ENCODE measurements at regions not wholly inside any gene's neighbourhood (a gene's known extent, or its start where the extent isn't known, plus 50 kb on each side); places are given as distances from the start of the nearest gene placed in this dataset.
A peak's percentile ranks its signal among the peaks of the same experiment; 100 is the strongest.

DNA sequence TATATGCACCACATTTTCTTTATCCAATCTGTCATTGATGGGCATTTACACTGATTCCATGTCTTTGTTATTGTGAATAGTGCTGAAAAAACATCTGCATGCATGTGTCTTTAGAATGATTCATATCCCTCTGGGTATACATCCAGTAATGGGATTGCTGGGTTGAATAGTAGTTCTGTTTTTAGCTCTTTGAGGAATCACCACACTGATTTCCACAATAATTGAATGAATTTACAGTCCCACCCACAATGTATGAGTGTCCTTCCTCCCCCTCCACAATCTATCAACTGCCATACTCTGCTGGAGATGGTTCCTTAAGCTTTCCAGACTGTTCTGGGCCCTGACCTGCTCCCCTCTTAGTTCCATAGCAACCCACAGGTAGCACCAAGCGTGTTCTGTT lies 667.0 kb downstream of the LIG4 start:
- DNase-seq: no peak

DNA sequence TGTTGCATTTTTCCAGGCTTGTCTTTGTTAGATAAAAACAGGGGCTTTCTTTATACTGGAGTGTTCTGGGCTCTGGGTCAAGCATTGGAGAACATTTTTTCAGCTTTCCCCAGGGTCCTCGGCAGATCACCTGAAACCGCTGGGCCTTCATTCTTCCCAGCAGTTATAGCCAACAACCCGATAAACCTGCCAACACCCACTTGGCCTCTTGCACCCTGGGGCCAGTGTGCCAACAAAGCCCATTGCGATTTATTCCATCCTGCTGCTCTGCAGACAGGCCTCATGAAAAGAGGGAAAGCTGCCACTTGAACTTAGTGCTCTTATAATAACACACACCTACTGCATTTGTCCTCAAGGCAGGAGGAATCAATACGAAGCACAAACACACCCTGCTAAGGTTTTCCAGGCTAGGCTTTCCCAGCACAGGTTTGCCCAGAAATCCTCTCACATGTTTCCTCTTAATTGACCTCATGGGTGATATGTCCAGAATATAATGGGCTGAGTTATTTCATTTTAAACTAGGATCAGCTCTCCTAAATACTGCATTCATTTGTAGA lies 669.3 kb downstream of the LIG4 start:
- DNase-seq: no peak

DNA sequence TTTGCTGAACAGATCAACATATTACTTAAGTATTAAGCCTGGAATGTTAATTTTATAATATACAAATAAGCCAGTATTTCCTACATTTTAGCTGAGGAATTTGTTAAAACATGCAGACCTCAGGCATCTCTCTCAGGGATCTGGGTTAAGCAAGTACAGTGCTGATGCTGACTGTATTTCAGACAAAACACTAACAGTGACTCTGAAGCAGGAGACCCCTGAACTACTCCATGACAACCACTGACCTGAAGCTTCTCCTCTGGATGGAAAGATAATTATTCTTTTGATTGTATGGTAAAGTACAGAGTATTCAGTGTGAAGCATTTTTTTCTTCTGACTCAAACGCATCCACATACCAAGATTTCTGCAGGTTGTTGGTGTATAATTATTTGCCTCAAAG lies 680.8 kb downstream of the LIG4 start:
- no peak for DNase-seq

DNA sequence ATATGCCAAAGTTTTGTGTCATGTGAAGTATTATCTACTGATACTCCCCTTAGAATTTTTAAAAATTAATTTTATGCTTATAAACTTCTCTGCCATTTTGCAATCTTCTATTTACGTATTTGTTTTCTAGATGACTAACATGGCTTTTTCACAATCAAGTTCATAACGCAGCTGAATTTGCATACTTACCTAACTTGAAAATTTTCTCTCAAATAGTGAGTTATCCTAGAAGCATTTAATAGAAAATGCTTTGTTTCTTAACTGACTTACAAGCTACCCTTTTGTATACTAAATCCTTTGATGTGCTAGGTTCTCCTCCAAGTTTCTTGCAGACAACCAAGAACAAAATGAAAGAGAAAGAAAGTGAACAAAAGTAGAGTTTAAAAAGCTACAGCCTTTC lies 683.5 kb downstream of the LIG4 start:
- DNase-seq: no peak

DNA sequence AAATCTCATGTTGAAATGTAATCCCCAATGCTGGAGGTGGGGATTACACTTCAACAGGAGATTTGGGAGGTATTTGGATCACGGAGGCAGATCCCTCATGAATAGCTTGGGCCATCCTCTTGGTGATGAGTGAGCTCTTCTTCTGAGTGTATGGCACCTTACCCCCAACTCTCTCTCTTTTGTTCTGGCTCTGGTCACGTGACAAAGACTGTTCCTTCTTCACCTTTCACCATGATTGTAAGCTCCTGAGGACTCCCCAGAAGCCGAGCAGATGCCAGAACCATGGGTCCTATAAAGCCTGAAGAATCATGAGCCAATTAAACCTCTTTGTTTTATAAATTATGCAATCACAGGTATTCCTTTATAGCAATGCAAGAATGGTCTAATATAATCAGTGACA lies 684.2 kb downstream of the LIG4 start:
- no peak for DNase-seq

DNA sequence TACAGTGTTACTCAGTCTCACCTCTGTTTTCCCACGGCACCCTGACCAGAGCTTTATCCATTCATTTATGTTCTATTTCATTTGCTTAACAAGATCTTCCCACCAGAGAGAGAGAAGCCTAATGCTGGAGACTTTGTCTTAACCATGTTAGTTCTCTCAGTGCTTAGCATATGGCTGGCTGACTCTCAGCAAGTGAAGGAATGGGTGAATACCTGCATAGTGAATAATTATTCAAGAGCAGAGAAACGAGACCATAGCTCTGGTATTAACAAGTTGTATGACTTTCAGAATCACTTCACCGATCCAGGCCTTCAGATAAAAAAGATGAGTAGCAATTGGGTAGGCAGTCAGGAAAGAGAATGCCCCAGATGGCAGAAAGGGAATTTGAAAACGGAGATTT lies 686.3 kb downstream of the LIG4 start:
- DNase-seq: no peak

DNA sequence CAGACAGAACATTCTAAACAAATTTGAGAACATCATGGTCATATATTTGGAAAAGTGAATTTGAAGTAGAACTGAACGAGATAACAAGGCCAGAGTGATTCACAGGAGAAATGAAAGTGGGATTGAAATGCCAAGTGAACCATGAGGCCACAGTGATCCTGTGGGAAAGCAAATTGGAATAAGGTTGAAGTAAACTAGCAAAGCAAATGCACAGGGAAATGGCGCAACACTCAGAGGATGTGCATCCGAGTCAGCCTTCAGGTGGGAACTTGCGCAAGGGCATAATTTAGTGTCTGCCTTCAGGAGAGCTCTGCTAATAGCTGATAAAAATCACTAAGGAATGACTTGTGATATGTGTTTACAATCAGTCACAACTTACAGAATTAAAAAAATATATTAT lies 696.6 kb downstream of the LIG4 start:
- DNase-seq: no peak

DNA sequence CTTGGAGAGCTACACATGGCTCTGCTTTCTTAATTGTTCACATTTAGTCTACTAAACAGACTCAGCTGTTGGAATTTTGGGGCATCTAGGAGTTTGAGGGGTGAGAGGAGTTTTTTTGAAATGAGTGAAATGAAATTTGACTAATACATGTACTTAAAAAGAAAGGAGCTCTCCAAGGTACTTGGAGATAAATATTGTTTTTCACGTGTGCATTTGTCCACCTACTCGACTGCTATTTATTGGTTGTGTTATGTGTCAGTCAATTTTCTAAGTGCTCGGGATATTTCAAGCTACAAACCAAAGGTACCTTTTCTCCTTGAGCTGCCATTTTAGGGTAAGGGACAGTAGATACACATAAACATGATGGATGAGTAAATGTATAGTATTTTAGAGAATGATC lies 697.0 kb downstream of the LIG4 start:
- DNase-seq: no peak

DNA sequence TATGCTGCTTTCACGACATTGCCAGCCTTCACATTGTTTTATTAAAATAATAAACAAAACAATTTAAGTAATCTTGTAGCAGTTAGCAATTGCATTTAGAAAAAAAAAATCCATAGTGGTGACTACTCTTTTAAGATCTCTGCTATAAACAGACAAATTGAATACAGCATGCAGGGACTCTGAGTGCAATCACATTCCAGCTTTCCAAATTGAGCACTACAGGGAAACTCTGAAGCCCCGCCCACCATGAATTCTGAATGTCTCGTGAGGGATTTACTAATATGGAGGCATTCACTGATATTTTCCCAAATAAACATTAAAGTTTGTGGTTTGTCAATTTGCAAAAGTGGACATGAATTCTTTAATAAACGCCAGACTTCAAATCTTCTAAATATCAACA lies 698.8 kb downstream of the LIG4 start:
- no peak for DNase-seq

DNA sequence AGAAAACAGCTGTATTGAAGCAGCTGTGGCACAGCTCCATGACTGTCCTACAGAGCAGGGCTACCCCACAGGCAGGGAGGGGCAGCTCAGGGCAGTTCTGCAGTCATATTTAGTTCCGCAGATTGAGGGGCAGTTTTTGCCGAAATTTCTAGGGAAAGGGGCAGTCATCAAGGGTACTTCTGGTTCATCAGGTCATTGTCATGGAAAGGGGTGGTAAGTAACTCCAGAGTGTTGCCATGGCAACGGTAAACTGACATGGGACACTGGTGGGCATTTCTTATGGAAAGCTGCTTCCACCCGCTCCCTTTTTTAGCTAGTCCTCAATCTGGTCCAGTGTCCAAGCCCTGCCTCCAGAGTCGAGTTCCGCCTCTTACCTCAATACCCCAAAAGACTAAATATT lies 702.8 kb downstream of the LIG4 start:
- DNase-seq: no peak

DNA sequence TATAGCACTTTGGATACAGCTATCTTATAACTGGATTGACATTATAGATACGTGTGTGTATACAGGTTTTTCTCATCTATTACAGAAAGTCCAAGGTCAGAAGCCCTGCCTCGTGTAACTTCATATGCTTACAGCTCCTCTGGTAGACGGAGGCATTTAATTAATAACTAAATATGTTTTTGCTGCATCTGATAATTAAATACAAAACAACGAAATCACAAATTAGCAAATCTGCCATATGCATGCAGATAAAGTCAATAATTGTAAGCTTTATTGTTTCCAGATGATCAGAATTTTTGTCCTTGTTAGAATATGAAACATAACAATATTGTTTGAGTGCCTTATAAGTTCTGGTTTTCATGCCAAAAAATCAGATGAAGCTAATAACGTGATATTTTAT lies 717.7 kb downstream of the LIG4 start:
- no peak for DNase-seq

DNA sequence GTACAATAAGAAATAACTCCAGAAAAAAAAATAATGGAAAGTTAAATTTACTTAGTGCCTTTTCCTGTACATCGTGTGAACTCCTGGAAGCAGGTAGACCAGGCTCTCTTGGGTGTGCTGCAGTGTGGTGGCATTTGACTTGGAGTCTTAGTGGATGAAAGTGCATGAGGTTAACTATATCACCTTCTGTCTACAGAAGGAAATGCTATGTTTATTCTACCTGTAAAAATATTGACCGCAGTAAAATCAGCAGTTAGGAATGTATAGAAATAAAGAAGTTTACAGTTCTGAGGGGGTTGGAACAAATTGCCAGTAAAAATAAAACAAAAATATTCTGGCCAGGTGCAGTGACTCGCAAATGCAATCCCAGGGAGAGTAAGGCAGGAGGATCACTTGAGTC lies 722.1 kb downstream of the LIG4 start:
- no peak for DNase-seq

DNA sequence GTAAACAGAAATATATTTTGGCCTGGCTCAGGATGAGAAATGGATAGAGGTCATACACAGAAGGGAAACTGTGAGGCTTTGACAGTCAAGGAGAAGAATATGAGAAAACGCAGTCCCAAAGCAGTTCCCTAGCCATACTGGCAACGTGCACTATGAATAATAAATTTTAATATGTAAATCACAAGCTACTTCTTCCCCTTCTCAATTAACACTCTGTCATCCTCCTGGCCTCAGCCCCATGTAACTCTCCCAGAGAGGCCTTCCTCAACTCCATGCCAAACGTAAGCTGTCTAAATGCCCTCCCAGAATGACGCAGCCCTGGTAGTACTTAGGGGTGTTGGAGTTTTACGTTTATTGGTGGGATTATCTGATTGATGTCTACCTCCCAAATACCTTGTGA lies 732.6 kb downstream of the LIG4 start:
- no peak for DNase-seq

DNA sequence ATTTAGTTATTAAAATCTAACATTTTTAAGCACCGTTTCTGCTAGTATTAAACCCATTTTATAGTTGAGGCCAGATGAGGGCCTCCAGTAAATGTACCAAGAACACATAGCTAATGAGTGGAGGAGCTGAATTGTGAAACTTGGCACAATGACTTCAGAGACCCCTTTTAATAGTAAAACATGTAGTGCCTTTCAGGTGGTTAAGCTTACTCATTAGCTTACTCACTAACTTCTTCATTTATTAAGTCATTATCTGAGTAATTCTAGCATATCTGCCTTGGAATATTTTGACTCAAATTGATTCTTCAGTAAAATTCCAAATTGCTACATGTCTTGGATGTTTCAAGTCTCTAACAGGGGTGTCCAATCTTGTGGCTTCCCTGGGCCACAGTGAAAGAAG lies 735.2 kb downstream of the LIG4 start:
- no peak for DNase-seq

DNA sequence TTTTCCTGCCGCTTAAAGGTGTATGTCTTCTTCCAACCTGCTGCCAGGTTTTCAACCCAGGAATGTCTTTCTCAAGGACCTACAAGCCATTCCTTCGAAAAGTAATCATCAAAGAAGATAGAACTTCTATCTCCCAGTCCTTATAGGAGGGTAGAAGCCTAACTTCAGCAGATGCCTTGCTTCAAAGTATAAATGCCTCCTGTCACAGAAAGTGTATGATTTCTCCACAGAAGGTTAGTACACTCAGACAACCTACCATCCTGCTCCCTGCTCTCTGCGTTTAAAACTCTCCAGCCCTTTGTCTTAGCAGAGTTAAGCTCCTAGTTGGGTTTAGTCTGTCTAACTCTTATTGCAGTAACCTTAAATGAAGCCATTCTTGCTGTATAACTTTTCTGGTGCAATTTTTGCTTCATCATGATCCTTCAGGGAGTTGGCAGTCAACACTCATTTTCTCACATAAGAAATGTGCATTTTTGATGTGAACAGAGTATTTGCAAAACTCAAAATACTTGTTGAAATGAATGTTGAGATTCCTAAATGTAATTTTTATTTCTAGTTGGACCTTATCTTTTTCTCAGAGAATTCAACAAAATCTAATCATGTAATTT lies 737.5 kb downstream of the LIG4 start:
- DNase-seq: no peak

DNA sequence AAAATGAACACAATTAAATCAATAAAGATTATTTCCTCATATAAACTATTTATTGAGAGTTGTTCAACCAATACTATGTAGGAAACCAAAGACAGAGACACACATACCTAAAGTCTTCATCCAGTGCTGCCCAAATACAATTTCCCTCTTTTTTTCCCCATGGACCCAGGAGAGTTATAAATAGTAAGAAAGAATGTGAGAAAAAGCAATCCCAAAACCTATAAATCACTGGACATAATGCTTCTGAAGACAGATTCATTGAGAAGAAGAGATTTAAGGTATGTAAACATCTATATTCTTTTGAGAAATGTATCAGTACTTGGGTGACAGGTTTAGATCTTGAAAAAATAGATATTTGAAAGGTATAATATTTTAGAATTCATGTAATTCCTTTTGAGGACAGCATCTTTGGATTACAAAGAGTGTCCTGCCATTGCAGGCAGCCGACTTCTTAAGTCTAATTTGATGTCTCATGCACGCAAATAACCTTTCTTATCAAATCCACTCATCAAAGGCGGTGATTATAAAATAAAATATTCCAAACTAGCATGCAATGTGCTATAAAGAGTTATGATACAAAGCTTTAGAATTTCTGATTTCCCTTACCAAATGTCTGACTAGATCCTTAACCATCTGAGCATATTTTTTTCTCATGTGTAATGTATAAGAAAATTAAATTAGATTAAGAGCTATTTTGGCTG lies 739.4 kb downstream of the LIG4 start:
- no peak for DNase-seq

DNA sequence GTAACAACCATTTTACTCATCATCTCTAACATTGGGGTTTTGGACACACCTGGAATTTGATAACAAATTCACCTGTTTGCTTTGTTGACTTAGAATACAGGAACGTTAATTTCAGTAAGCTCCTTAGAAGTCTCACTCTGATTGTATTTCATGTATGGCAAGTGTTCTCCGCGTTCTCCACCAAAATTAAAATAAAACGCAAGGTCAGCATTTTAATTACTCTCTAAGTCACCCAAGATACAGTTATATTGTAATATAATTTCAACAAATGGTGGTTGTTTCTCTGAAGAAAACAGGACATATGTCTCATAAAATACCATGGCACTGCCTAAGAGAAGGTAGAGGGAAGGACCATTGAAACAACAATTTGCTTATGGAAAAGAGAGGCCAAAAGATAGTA lies 742.1 kb downstream of the LIG4 start:
- DNase-seq: no peak

DNA sequence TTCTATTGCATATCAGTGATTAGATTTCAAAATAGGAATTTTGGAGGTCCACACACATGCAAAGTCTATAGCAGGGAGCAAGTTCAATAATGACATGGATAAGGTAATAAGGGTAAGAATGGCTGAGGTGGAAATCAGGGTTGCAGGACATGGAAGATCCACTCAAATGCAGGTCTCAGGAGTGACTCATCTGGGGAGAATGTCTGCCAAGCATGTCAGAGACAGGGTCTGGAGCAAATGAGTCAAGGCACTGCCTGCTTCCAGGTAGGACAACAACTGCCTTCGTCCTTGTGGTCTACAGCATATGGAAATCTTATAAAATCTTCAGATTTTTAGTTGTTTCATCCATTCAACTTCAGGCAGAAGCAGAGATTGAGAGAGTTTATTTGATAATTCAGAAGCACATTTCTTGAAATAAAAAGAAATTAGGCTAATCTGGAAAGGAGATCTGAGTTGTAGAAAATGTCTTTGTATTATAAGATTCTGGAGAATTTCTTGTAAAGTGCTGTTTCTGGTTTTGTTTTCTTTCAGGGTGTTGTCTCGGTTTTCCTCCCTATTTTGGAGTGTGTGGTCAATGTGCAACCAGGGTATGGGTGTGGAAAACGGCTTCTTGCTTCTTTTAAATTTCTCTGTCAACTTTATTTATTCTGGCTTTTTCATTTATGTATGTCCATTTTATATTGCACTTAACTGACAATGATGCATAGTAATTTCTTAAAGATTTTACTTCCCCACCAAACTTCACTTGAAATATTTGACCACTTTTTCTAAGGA lies 748.8 kb downstream of the LIG4 start:
- DNase-seq: peak; percentile 5

DNA sequence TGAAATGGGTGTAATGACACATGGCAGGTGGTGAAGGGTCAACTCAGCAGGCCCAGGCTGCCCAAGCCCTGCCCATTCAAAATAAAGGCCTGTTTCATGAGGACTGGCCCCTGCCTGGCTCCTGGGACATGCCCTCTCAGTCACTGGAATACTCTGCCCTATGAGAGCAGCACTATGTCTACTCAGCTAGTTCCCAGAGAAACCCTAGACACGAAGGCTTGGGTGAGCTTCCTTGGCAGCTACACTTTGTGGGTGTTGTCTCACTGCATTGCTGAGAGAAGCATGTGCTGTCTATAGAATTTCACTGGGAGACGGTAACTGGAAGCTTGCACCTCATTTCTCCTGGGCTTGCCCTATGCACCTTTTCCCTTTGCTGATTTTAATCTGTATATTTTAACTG lies 752.8 kb downstream of the LIG4 start:
- DNase-seq: no peak

DNA sequence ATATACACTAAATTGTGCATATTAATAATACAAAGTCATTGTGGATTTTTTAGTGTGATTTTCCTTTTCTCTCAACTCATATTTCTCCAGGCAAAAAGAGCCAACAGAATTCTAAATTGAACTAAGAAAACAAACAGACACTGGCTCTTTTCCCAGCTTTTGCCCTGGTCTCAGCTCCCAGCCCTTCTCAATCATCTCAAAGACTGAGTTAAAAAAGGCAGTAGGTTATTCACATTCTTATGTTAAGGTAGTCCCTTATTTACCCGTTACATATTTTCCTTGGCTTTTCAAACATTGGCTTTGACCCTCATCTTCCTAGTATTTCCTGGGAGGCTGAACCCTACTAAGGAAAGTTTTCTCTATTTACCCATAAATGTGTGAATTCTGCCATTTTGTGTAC lies 753.6 kb downstream of the LIG4 start:
- no peak for DNase-seq

DNA sequence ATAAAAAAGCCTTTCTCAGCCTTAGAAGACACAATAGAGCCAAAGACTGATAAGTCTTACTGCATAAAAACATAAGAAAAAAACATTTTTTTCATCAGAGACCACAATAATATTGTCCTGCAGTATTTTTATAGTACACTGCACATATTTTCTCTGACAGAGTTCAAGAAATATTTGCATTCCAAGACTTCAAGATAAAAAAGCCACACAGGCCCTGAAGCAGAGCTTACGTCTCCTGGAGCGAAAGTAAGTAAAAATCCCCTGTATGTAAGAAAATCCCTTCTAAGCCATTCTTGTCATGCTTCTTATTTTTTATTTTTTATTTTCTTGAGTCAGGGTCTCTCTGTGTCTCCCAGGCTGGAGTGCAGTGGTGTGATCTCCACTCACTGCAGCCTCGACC lies 755.9 kb downstream of the LIG4 start:
- no peak for DNase-seq

DNA sequence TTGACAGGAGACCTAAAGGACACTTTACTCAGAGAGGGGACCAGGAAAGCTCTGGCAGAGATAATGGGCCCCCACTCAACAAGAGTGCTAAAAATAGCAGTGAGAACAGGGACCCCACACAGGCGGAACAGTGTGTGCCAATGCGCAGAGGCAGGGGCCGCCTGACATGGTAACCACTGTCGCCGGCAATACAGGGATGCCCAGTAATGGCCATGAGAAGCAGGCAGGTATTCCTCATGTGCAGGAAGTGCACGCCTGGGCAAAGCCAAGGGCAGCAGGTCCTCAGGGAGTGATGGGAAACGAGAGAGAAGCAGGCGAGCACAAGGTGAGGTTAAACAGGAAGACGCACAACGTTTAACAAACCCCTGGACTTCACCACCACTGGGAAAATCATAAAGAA lies 757.1 kb downstream of the LIG4 start:
- no peak for DNase-seq

DNA sequence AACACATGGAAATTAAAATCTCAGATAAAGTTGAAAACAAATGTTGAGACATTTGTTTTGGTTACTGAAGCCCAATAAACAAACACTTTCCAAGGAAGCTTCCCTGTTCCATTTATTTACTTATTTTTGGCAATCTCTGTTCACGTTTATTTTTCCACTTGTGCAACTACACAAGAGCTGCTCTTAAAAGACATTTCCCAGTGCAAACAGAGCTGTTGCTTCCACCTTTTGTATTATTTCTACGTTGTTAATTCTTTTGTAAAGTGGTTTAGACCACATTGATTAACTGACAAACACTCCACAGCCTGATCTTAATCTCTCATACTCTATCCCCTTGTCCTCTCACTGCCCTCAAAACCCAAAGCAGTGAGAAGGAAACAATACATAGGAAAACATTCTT lies 757.6 kb downstream of the LIG4 start:
- DNase-seq: no peak

DNA sequence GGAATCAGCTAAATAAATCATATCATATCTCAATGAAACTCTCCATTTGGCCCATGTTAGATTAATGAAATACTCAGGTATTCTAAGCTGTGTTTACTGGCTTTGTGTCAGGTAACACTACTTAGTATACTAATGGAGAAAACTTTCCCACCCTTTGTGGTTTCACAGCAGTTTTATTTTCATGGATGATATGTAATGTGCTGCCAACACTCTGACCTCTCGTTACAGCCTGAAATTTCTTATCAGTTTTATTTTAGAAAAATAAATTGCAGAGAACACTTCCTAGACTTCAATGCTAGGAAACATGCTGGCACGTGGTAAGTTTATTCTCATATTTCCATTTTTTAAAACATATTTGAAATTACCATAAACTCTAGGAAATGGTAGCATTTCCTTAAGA lies 758.9 kb downstream of the LIG4 start:
- no peak for DNase-seq
